PC-3 (cell line): ENCODE measurements at regions not wholly inside any gene's neighbourhood (a gene's known extent, or its start where the extent isn't known, plus 50 kb on each side); places are given as distances from the start of the nearest gene placed in this dataset.

Experiments used
- ATAC-seq: fragments of 200-7000 bp; cut with Tn5 transposase; 2 replicates; pipeline ENCODE4 v1.9.1; 2020; ENCODE audit warnings: mild to moderate bottlenecking, moderate library complexity
- BruUV-seq: library from RNA; stranded (reverse); fragments of 400-500 nt; replicated peaks from 2 replicates; lab custom pipeline; 2021; lab: Mats Ljungman, UMichigan
- CTCF ChIA-PET: fragments of 300-600 bp; sonication (Branson Sonifier 250); formaldehyde crosslinking; loops from one replicate; lab custom pipeline; 2022; ENCODE audit warnings: antibody characterized with exemption; lab: Charles Lee
- POLR2A ChIA-PET: fragments of 300-600 bp; sonication (Branson Sonifier 250); formaldehyde crosslinking; loops from one replicate; lab custom pipeline; 2022; ENCODE audit warnings: antibody characterized with exemption; ENCODE audit not compliant: unreplicated experiment; lab: Charles Lee
- DNase-seq: peaks from one replicate; pipeline ENCODE4 v3.0.0-alpha.2; 2015
- H2AFZ ChIP-seq: fragments of 300-600 bp; sonication (generic); 2 replicates; pipeline ENCODE4 v1.6.0; 2016; ENCODE audit warnings: antibody characterized with exemption, low read length
- H3F3A ChIP-seq: fragments of 300-600 bp; sonication (generic); one replicate; pipeline ENCODE4 v1.6.0; 2017; ENCODE audit warnings: antibody characterized with exemption, low read length, control low read depth, mild to moderate bottlenecking; ENCODE audit not compliant: unreplicated experiment
- H3K27ac ChIP-seq: fragments of 300-600 bp; sonication (generic); 2 replicates; pipeline ENCODE4 v1.5.1; 2016; ENCODE audit warnings: mild to moderate bottlenecking, low read length
- H3K27me3 ChIP-seq: fragments of 300-600 bp; sonication (generic); 2 replicates; pipeline ENCODE4 v1.6.1; 2016; ENCODE audit warnings: low read length, mixed read lengths
- H3K36me3 ChIP-seq: fragments of 300-600 bp; sonication (generic); 2 replicates; pipeline ENCODE4 v1.6.1; 2016; ENCODE audit warnings: low read depth, mixed run types, low read length, mixed read lengths
- H3K4me1 ChIP-seq: fragments of 300-600 bp; sonication (generic); 2 replicates; pipeline ENCODE4 v1.5.1; 2016; ENCODE audit warnings: low read length; ENCODE audit not compliant: insufficient read depth
- H3K4me2 ChIP-seq: fragments of 300-600 bp; sonication (generic); 2 replicates; pipeline ENCODE4 v1.6.0; 2016; ENCODE audit warnings: low read length
- H3K4me3 ChIP-seq: fragments of 300-600 bp; sonication (generic); 2 replicates; pipeline ENCODE4 v1.5.1; 2016; ENCODE audit warnings: mild to moderate bottlenecking, low read length, mixed read lengths
- H3K79me2 ChIP-seq: fragments of 300-600 bp; sonication (generic); 2 replicates; pipeline ENCODE4 v1.6.1; 2017; ENCODE audit warnings: low read length, mixed read lengths
- H3K9ac ChIP-seq: fragments of 300-600 bp; sonication (generic); 2 replicates; pipeline ENCODE4 v1.6.0; 2016; ENCODE audit warnings: mild to moderate bottlenecking, low read length
- H3K9me2 ChIP-seq: fragments of 300-600 bp; sonication (generic); replicated peaks from 2 replicates; pipeline ENCODE4 v1.6.1; 2016; ENCODE audit warnings: mixed run types, low read length, mixed read lengths
- H3K9me3 ChIP-seq: fragments of 300-600 bp; sonication (generic); 2 replicates; pipeline ENCODE4 v1.6.1; 2016; ENCODE audit warnings: low read length, mixed read lengths
- H4K20me1 ChIP-seq: fragments of 300-600 bp; sonication (generic); 2 replicates; pipeline ENCODE4 v1.6.1; 2016; ENCODE audit warnings: low read length, mixed read lengths
- CTCF ChIP-seq: fragments of 300-600 bp; sonication (generic); conservative IDR thresholded peaks from 2 replicates; pipeline ENCODE4 v1.5.1; 2017; ENCODE audit warnings: antibody characterized with exemption, low read depth, mild to moderate bottlenecking, low read length
- EZH2 ChIP-seq: fragments of 300-600 bp; sonication (generic); IDR thresholded peaks from one replicate; pipeline ENCODE4 v1.6.1; 2017; ENCODE audit warnings: antibody characterized with exemption, mild to moderate bottlenecking, low read length; ENCODE audit not compliant: unreplicated experiment
- EZH2phosphoT487 ChIP-seq: fragments of 300-600 bp; sonication (generic); IDR thresholded peaks from 2 replicates; pipeline ENCODE4 v1.6.1; 2018; ENCODE audit warnings: mild to moderate bottlenecking, antibody characterized with exemption, low read length, borderline replicate concordance
- intact Hi-C: fragments of 100-400 bp; cut with micrococcal nuclease; formaldehyde crosslinking; loops from 2 replicates; pipeline ENCODE4 v1.9.0; 2023

GRCh38 chr2:204321910-204322751 lies 223.1 kb upstream of the PARD3B start:
- intact Hi-C loops, result loop anchor here (5.0 kb wide), 1 partner anchor 60 kb away; no protein-coding TSS in a partner anchor
- H2AFZ ChIP-seq, result no peak overlapping the region
- H3K4me2 ChIP-seq, result 0 out of 2 replicates have a peak overlapping the region, but pooled peaks have one; percentile 9
- H3K4me3 ChIP-seq, result no peak overlapping the region
- no peaks in the 10 kb centered on the region for H3K27me3 ChIP-seq
- no peaks in the 10 kb centered on the region for H3K9me2 ChIP-seq
- DNase-seq, result peak; percentile 85
- BruUV-seq, result no TSS peak
- H3K27ac ChIP-seq, result peak overlapping the region; percentile 80
- ATAC-seq, result peak; percentile 78
- no peaks in the 10 kb centered on the region for H4K20me1 ChIP-seq
- H3K36me3 ChIP-seq, result no peaks in the 10 kb centered on the region
- ChIA-PET POLR2A (no interaction called here), CTCF (no interaction called here)
- H3F3A ChIP-seq, result no peaks in the 10 kb centered on the region
- TF ChIP-seq EZH2 (no peak), CTCF (no peak), EZH2phosphoT487 (no peak)
- peak overlapping the region; percentile 45 for H3K9ac ChIP-seq
- no peaks in the 10 kb centered on the region for H3K9me3 ChIP-seq
- H3K4me1 ChIP-seq, result peaks cover 22% of the 10 kb centered on the region
- H3K79me2 ChIP-seq, result no peaks in the 10 kb centered on the region

DNA sequence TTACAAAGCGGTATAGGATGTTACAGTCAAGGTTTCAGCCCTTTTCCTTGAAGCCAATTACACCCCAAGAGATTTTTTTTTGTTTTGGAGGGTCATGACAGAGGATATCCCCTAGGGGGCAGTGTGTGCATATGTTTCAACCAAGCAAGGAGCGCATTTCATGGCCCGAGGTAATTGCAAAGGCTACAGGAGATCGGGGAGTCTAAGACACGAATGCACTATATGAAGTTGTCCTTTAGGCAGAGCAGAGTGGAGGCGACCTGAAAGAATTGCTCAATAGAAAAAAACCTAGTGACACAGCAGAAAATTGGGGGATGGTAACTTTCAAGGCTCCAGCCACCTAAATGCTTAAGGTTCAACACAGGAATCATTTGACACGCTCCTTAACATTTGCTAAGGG lies 219.8 kb upstream of the PARD3B start:
- H3K27me3 ChIP-seq, result no peaks in the 10 kb centered on the region
- no peaks in the 10 kb centered on the region for H3F3A ChIP-seq
- ATAC-seq (peak; percentile 74), DNase-seq (peak; percentile 87)
- H3K4me2 ChIP-seq, result peak overlapping the region; percentile 22; the same call in 1 of the 2 replicates
- CTCF ChIA-PET, result no interaction called here
- H3K9ac ChIP-seq, result no peak overlapping the region
- H2AFZ ChIP-seq, result no peak overlapping the region
- no peaks in the 10 kb centered on the region for H4K20me1 ChIP-seq
- H3K9me2 ChIP-seq, result no peaks in the 10 kb centered on the region
- TF ChIP-seq EZH2, result no peak
- no peak for TF ChIP-seq EZH2phosphoT487
- peak; percentile 92 for TF ChIP-seq CTCF
- POLR2A ChIA-PET, result no interaction called here
- H3K9me3 ChIP-seq, result no peaks in the 10 kb centered on the region
- H3K27ac ChIP-seq, result no peak overlapping the region
- H3K36me3 ChIP-seq, result no peaks in the 10 kb centered on the region
- H3K4me1 ChIP-seq, result peaks cover 22% of the 10 kb centered on the region
- no peak overlapping the region for H3K4me3 ChIP-seq
- no peaks in the 10 kb centered on the region for H3K79me2 ChIP-seq
- intact Hi-C loops, result loop anchor here (1.0 to 5.0 kb wide), 8 partner anchors 178 to 1352 kb away; partner anchors contain the start of gene PARD3B
- BruUV-seq, result no TSS peak

DNA sequence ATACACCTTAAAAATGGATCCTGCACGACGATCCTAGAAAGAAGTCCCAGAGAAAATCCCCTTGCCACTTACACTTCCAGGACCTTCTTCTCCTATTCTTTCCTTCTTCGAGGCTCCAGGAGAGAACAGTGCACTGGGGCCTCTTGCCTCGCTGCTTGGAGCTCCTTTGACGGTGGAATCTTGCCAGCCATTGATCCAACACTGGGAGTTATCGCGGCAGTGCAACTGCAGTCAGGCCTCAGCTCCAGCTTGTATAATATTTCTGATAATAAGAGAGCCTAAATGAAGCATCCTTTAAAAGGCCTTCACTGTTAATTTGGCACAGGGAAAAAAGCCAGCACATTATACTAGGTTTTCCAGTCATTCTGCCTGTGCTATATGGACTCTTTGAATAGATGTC lies 216.9 kb upstream of the PARD3B start:
- H3K4me2 ChIP-seq, result no peak overlapping the region
- intact Hi-C loops, result loop anchor here (5.0 kb wide), 4 partner anchors 181 to 1349 kb away; no protein-coding TSS in a partner anchor
- H4K20me1 ChIP-seq, result no peaks in the 10 kb centered on the region
- CTCF ChIA-PET, result no interaction called here
- no peak for DNase-seq
- no peak overlapping the region for H2AFZ ChIP-seq
- no peaks in the 10 kb centered on the region for H3K9me3 ChIP-seq
- H3K27me3 ChIP-seq, result no peaks in the 10 kb centered on the region
- H3F3A ChIP-seq, result no peaks in the 10 kb centered on the region
- peaks cover 15% of the 10 kb centered on the region; the same call in 1 of the 2 replicates for H3K4me1 ChIP-seq
- H3K9ac ChIP-seq, result no peak overlapping the region
- no peak for ATAC-seq
- POLR2A ChIA-PET, result no interaction called here
- TF ChIP-seq EZH2 (no peak), CTCF (no peak), EZH2phosphoT487 (no peak)
- no peak overlapping the region for H3K4me3 ChIP-seq
- BruUV-seq, result no TSS peak
- H3K36me3 ChIP-seq, result no peaks in the 10 kb centered on the region
- H3K27ac ChIP-seq, result no peak overlapping the region
- no peaks in the 10 kb centered on the region for H3K79me2 ChIP-seq
- H3K9me2 ChIP-seq, result no peaks in the 10 kb centered on the region
